Transverse colon (tissue), 4 donors: ENCODE measurements at regions not wholly inside any gene's neighbourhood (a gene's known extent, or its start where the extent isn't known, plus 50 kb on each side); places are given as distances from the start of the nearest gene placed in this dataset.

Experiments
- DNase-seq: peaks from one replicate; pipeline ENCODE4 v3.0.0-alpha.2; 2019
- H3K27ac ChIP-seq, 4 donors: fragments of 200-600 bp; sonication (generic); 2 replicates each; pipeline ENCODE4 v1.5.1; 2016 to 2018; ENCODE audit warnings: inconsistent platforms in 4 of 4
- H3K27me3 ChIP-seq: fragments of 200-600 bp; sonication (generic); 2 replicates; pipeline ENCODE4 v1.5.1; 2017; ENCODE audit warnings: inconsistent platforms
- H3K36me3 ChIP-seq, 4 donors: fragments of 200-600 bp; sonication (generic); 2 replicates each; pipeline ENCODE4 v1.5.1; 2017 to 2019; ENCODE audit warnings: inconsistent platforms in 4 of 4
- H3K4me1 ChIP-seq, 4 donors: fragments of 200-600 bp; sonication (generic); 2 replicates each; pipeline ENCODE4 v1.5.1; 2017 to 2020; ENCODE audit warnings: inconsistent platforms in 4 of 4
- H3K4me3 ChIP-seq, 4 donors: fragments of 200-600 bp; sonication (generic); 1 replicate in 1 of 4; 2 replicates in 3 of 4; pipeline versions ENCODE4 v1.5.1 to v1.6.1; 2017 to 2019; ENCODE audit warnings: inconsistent platforms in 4 of 4
- H3K9me3 ChIP-seq, 2 donors: fragments of 200-600 bp; sonication (generic); 2 replicates each; pipeline ENCODE4 v1.5.1; 2017 to 2019; ENCODE audit warnings: inconsistent platforms in 2 of 2
- EP300 ChIP-seq: sonication (generic); formaldehyde crosslinking; IDR thresholded peaks from one replicate; pipeline ENCODE4 v1.6.1; 2017; ENCODE audit warnings: antibody characterized with exemption, low read depth
- POLR2A ChIP-seq: fragments of 450-650 bp; IDR thresholded peaks from one replicate; pipeline ENCODE4 v1.6.1; 2016; ENCODE audit warnings: antibody characterized with exemption, mild to moderate bottlenecking, moderate library complexity
- POLR2AphosphoS5 ChIP-seq, 3 donors: sonication (generic); formaldehyde crosslinking; IDR thresholded peaks; one replicate each; pipeline ENCODE4 v1.6.1; 2016; ENCODE audit warnings: antibody characterized with exemption in 3 of 3
- WGBS, 2 donors: methylation state at CpG; one replicate each; pipeline ENCODE4 v1.1.5; 2018; ENCODE audit warnings: low coverage in 1 of 2; 5-methylcytosine and 5-hydroxymethylcytosine counted together
- in situ Hi-C, 4 donors: fragments of 200-750 bp; cut with MboI; loops; one replicate each; pipeline versions ENCODE4 v1.15.0 to v1.15.1; 2017; ENCODE audit warnings: low sequenced_read_pairs in 3 of 4, low pct_ligation_motif_present in 1 of 4, low pct_unique_long_range_greater_than_20kb in 1 of 4
- intact Hi-C: fragments of 100-400 bp; cut with DNase I; formaldehyde crosslinking; loops from one replicate; pipeline ENCODE4 v1.15.1; 2023; ENCODE audit warnings: low total_unique reads
- TF ChIP-seq, protein P1 (sequence below), 5 experiments: fragments of 200-600 bp in 3 of 5; fragments of 450-650 bp in 2 of 5; sonication (generic) in 3 of 5; IDR thresholded peaks; 1 replicate in 2 of 5; 2 replicates in 3 of 5; pipeline ENCODE4 v1.5.1; 2016 to 2017; ENCODE audit warnings: antibody characterized with exemption in 5 of 5, inconsistent platforms in 3 of 5, mild to moderate bottlenecking in 2 of 5, moderate library complexity in 1 of 5

DNA sequence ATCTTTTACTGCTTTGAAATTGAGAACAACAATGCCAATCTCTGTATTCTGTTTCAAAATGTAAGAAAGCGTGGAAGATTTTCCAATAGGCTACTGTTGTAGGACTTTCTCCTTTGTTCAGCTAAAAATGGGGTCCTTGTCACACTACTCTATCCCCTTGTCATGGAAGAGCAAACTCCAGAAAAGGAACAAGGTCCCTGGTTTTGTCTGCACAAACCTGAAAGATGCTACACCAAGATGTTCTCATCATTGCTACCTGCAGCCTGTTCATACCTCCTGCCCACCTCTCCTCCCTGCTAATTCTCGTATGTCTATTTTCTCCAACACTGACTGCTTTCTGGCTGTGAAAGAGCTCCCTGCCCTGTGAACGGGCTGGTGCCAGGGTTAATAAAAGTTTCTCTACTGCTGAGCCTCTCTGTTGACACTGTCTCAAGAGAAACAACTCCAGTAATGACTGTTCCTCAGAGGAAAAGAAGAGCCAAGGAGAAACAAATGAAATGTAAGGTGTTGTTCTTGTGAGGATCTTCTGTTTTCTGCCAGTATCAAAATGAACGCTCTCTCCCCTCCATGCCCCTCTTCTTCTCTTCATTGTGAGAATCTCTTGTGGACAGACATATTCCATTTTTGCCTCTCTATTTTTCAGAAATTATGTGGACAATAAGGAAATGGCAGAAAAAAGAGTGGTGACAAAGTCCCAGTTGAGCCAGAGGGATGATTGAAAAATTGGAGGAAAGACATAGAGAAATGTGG, 287.1 kb downstream of the ADGB start:
- Histone ChIP-seq H3K36me3 (no peaks in the 10 kb centered on the region), H3K27ac (peak overlapping the region in 3 of 4 donors; percentile 9 to 50 (median 48)), H3K4me1 (peaks cover 0 to 27% (median 13%) of the 10 kb centered on the region in 4 donors), H3K9me3 (no peaks in the 10 kb centered on the region), H3K4me3 (no peak overlapping the region), H3K27me3 (no peaks in the 10 kb centered on the region)
- WGBS, 2 donors = 59 to 66% methylated on average over 3 to 4 of the region's 4 CpGs
- TF ChIP-seq, protein P1, sequence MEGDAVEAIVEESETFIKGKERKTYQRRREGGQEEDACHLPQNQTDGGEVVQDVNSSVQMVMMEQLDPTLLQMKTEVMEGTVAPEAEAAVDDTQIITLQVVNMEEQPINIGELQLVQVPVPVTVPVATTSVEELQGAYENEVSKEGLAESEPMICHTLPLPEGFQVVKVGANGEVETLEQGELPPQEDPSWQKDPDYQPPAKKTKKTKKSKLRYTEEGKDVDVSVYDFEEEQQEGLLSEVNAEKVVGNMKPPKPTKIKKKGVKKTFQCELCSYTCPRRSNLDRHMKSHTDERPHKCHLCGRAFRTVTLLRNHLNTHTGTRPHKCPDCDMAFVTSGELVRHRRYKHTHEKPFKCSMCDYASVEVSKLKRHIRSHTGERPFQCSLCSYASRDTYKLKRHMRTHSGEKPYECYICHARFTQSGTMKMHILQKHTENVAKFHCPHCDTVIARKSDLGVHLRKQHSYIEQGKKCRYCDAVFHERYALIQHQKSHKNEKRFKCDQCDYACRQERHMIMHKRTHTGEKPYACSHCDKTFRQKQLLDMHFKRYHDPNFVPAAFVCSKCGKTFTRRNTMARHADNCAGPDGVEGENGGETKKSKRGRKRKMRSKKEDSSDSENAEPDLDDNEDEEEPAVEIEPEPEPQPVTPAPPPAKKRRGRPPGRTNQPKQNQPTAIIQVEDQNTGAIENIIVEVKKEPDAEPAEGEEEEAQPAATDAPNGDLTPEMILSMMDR (IDR thresholded peaks at IDR 0.05) = no peak
- TF ChIP-seq POLR2AphosphoS5 (IDR thresholded peaks at IDR 0.05) (no peak), EP300 (no peak), POLR2A (no peak)
- no peak for DNase-seq
- intact Hi-C loops (no loop called here), in situ Hi-C loops (no loop called here)

DNA sequence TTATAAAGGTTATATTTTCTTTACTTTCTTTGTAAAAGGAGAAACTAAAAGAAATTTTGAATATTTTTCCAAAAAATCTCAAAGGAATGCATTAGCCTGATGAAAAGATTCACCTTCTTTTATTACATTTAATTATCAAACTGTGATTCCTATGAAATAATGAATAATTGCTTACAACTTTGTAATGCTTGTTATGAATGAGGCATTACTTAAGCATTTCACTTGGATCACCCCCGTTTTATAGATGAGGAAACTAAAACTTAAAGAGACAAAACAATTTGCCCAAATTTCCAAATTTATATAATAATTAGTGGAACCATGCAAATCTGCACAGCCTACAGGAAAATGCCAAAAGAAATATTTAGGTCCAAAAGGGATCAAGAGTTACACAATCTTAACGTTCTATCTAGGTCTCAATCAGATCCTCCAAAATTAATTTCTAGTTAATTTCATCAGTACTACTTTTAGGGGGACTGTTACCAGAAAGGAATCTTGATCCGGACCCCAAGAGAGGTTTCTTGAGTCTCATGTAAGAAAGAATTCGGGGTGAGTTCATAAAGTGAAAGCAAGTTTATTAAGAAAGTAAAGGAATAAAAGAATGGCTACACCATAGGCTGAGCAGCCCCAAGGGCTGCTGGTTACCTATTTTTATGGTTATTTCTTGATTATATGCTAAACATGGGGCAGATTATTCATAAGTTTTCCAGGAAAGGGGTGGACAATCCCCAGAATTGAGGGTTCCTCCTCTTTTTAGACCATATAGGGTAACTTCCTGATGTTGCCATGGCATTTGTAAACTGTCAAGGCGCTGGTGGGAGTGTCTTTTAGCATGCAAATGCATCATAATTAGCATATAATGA, 288.0 kb downstream of the ADGB start:
- Histone ChIP-seq H3K27me3 (no peaks in the 10 kb centered on the region), H3K4me1 (peaks cover 0 to 27% (median 13%) of the 10 kb centered on the region in 4 donors), H3K27ac (peak overlapping the region in 2 of 4 donors; percentile 48 to 50), H3K4me3 (no peak overlapping the region), H3K9me3 (no peaks in the 10 kb centered on the region), H3K36me3 (no peaks in the 10 kb centered on the region)
- intact Hi-C loops = no loop called here
- WGBS, 2 donors = 85 to 93% methylated on average over 4 to 5 of the region's 5 CpGs
- in situ Hi-C loops = no loop called here
- DNase-seq = no peak
- no peak for TF ChIP-seq POLR2A
- TF ChIP-seq POLR2AphosphoS5 (IDR thresholded peaks at IDR 0.05) = no peak
- no peak for TF ChIP-seq EP300
- TF ChIP-seq, protein P1 (IDR thresholded peaks at IDR 0.05) = no peak

DNA sequence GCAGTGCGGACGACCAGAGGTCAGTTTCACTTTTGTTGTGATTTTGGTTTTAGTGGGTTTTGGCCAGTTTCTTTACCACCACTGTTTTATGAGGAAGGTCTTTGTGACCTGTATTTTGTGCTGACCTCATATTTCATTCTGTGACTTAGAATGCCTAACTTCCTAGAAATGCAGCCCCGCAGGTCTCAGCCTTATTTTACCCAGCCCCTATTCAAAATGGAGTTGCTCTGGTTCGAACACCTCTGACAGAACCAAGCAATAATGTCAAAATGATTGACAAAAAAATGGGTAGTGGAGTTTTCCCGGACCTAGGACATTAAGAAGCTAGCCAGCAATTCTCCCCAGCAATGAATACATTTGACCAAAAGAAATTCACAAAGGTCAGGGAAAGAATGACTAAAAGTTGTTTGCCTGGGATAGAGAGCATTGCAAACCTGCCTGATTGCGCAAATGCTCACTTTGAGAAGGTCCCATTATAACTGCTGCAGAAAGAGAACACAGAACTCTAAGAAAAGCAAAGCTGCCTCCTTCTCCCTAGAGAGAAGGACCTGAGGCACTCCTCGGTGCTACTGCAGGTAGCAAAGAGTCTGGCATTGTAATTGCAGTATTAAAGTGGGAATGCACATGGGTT, 288.8 kb downstream of the ADGB start:
- Histone ChIP-seq H3K36me3 (no peaks in the 10 kb centered on the region), H3K4me1 (peaks cover 0 to 27% (median 13%) of the 10 kb centered on the region in 4 donors), H3K4me3 (no peak overlapping the region), H3K27ac (no peak overlapping the region), H3K27me3 (no peaks in the 10 kb centered on the region), H3K9me3 (no peaks in the 10 kb centered on the region)
- in situ Hi-C loops = no loop called here
- intact Hi-C loops = no loop called here
- 82 to 89% methylated on average over 4 to 7 of the region's 7 CpGs for WGBS, 2 donors
- DNase-seq = no peak
- TF ChIP-seq EP300 (no peak), POLR2AphosphoS5 (IDR thresholded peaks at IDR 0.05) (no peak), POLR2A (no peak)
- TF ChIP-seq, protein P1 (IDR thresholded peaks at IDR 0.05) = no peak

DNA sequence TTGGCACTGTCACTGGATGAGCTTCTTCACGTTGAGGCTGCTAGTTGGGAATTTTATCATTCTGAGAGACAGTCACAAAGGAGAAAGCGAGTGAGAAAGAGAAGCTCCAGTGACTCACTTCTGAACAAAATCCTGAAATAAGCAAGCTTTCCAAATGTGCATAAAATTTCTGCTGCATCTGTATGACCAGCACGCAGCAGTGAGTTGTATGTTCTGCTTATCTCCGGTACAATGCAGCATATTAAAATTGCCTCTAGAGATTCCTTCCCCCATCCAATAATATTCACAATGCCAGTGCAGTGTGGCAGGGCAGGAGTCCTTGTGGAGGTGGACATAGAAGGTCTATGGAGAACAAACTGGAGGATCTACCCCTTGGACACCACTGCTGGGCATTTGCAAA, 290.5 kb downstream of the ADGB start:
- intact Hi-C loops = no loop called here
- no peak for TF ChIP-seq POLR2A
- TF ChIP-seq POLR2AphosphoS5 (IDR thresholded peaks at IDR 0.05) = no peak
- no peak for TF ChIP-seq EP300
- TF ChIP-seq, protein P1 (IDR thresholded peaks at IDR 0.05) = no peak

More for the DNA sequence above, 290.5 kb downstream of the ADGB start:
- 86 to 92% methylated on average over 3 to 4 of the region's 4 CpGs for WGBS, 2 donors
- H3K36me3 ChIP-seq = no peaks in the 10 kb centered on the region
- no peak for DNase-seq
- no peaks in the 10 kb centered on the region for H3K9me3 ChIP-seq
- in situ Hi-C loops = no loop called here
- H3K4me1 ChIP-seq = peaks cover 0 to 23% (median 10%) of the 10 kb centered on the region in 4 donors
- H3K27ac ChIP-seq = no peak overlapping the region
- no peak overlapping the region for H3K4me3 ChIP-seq
- no peaks in the 10 kb centered on the region for H3K27me3 ChIP-seq
